ENCODE measurements at regions not wholly inside any gene's neighbourhood (a gene's known extent, or its start where the extent isn't known, plus 50 kb on each side); places are given as distances from the start of the nearest gene placed in this dataset.

DNA sequence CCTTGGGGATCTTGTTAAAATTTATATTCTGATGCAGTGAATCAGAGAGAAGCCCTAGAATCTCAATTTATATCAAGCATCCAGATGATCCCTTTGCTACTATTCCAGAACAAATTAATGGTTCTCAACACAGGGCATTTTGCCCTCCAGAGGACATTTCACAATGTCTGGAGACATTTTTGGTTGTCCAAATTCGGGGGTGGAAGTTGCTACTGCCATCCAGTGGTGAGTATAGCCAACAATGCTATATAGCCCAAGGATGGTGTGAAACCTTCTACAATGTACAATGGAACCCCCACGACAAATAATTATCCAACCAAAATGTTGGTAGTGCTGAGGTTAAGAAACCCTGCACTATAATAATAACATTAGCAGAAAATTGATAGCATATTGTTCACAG lies 2440.0 kb downstream of the PCDH7 start:
- no peak for DNase-seq

DNA sequence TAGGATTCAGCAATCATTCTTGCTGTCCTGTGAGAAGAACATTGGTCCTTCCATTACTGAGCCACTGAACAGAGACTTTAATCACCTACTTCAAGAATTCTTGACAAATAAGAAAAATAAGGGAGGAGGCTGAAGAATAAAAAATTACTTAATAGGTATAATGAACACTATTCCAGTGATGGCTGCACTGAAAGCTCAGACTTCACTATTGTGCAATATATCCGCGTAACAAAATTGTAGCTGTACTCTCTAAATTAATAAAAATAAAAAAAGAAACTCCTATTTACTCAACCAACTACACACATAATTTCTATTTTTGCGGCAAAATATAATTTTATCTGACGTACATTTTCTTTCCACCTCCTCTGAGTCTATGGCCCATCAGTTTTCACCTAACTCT lies 2441.0 kb downstream of the PCDH7 start:
- DNase-seq, result no peak

DNA sequence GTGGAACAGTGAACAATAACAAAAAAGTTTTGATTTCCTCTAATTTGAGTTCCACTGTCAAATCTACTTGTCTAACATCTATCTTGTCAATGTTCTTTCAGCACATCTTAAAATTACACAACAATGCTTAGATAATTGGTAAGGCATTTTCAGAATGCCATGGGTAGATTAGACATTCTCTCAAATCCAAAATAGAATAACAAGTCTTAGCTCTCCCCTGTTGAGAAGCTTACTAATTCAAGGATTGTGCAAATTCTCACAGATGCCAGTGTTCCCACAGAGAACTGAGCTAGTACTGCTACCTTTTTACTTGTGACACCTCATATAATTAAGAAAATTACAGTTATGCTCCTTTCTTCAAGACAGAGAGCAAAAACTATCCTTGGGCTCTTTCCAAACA lies 2442.0 kb downstream of the PCDH7 start:
- DNase-seq, result no peak

DNA sequence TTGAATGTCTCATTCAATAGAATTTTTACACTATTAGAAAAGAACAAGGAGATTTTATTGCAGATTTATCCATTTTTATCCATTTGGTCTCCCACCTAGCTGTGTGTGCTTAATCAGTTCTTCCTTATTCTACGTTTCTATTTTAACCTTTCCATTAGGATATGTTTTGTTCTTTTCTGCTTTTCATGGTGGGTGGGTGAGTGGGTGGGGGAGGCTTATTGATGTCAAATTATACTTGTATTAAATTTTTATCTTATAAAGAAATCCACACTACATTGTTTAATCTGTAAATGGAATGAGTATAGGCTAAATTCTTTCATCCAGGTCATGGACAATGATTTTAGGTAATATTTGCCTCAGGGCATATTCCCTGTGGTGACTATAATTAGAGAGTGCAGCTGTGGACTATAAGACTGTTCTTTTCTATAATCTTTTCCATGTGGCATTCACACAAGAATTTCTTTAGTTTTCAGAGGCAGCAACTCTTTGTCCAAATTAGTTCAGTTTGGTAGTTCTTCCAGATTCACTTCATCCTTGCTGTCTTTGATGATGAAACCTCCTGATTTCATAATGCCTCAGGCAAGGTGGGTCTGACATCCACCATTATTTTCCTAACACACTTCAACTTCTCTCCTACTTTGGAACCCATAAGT lies 2451.8 kb downstream of the PCDH7 start:
- no peak for DNase-seq

DNA sequence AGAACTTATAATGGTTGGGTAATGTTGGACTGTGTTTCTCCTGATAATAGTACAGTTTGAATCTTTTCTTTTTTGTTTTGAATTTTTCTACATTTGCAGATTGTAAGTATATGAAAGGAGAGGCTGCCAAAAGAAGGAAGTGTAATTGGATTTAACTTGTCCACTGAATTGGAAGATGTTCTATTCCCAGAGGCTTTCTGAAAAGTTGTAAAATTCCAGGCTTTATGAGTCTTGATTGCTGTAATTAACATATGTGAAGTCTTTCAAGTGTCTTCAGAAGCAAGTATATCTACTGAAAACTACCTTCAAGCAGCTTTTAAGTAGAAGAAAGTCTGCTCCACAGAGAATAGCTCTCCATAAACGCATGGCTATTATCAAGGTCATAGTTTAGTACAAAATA lies 2456.4 kb downstream of the PCDH7 start:
- DNase-seq, result no peak

DNA sequence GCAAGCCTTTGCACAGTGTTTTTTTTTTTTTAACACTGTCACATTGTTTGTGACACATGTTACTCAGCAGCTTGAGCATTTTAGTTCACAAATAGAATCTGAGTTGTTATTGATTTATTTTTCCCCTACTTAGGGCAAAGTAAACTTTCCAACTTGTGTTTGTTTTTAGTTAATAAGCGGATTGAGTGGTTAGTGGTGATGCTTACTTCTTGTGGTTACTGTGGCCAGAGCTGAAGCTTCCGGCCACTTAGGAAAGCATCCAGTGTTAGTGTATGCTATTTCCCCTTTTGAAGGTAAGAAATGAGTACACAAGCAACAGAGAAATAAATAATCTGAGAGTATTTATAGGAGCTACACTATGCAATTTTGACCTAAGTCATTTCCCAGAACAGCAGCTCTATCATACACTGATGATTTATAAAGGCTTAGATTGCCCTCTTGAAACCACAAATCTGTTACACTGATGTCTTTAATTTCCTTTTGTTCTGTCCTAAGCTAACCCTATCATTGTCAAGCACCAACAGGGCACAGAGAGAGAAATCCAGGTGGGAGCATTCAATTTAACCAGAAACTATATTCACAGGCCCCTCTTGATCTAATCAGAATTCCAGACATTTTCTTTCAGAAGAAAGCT lies 2464.6 kb downstream of the PCDH7 start:
- DNase-seq, result no peak

DNA sequence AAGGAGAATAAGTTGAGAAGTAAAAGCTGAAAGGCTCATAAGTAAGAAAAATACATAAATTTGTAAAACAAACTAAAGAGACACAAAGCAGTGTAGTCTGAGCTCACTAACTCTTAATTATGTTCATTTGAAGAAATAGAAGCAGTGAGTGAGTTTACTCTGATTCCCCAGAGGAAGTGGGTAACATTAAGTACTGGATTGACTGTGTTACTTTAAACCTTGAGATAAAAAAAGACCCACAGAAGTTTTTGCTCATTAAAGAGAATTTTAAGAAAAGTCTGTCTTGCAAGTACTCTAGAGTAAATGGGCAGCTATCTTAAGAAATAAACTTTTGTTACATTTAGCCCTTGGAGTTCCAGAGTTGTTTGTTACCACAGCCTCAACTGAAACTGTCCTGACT lies 2466.9 kb downstream of the PCDH7 start:
- DNase-seq, result no peak

DNA sequence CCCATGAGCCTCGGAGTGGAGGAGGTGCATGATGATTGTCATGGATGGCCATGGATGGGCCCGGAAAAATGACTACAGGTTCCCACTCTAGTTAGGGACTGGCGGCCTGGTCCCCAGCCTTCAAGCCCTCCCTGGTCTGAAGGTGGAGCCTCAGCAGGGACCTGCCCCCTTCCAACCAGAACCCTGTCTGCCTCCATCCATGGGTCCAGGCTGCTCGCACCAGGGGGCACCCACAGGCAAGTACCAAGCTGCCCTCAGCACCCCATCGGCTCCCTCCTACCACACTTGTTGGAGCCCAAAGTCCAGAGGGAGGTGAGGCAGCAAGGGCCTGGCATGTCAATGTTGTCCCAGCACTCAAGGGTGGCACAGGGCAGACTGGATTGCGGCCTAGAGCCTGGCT lies 2468.6 kb downstream of the PCDH7 start:
- no peak for DNase-seq

DNA sequence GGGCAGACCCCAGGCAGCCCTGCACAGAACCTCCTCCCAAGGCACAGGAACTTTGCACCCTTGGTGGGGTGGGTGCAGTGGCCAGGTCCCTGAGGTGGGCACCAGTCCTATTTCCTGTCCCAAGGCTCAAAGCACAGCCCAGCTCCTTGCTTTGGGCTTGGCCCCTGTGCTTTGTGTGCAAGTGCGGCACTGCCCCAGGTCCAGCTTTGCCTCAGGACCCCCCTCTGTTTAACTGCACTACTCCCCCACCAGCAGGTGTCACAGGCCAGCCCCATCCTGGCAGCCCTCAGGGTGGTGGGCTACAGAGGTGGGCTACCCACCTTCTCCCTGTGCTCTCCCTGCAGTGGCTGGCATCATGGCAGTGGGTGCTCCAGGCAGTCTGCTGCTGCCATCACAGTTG lies 2469.0 kb downstream of the PCDH7 start:
- DNase-seq, result no peak

DNA sequence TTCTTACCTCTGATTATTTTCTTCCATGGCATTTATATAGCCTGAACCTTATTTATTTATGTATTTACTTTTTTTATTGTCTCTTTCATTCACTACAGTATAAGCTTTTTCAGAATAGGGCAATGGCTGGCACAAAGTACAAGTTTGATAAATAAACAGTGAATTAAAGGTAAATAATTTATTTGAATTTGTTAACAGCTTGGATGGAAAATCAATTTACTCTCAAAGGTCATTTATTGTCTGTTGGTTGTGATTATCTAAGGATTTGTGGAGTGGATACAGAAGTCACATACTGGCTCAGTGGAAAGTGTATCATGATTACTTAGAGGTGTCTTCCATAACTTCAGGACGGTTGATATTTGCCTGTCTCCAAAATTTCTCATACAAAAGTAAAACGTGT lies 2472.9 kb downstream of the PCDH7 start:
- no peak for DNase-seq

DNA sequence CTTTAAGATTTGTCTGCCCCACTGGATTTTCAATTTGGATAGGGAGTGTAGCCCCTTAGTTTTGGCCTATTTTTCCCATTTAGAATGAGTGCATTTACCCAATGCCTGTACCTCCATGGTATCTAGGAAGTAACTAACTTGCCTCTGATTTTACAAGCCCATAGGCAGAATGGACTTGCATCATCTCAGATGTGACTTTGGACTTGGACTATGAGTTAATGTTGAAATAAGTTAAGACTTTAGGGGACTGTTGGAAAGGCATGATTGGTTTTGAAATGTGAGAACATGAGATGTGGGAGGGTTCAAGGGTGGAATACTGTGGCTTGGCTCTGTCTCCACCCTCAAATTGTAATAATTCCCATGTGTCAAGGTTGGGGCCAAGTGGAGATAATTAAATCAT lies 2480.2 kb downstream of the PCDH7 start:
- DNase-seq, result no peak

DNA sequence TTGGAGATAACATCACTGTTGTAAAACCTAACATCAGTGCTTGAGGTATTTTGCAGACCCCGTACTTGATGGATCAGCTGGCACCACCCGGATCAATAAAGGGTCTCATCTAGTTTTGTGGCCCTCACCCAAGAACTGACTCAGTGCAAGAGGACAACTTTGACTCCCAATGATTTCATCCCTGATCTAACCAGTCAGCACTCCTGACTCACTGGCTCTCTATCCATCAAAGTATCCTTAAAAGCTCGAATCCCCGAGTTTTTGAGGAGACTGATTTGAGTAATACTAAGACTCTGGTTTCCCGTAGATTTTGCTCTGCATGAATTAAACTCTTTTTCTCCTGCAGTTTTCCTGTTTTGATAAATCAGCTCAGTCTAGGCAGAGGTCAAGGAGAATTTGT lies 2498.1 kb downstream of the PCDH7 start:
- DNase-seq, result no peak

DNA sequence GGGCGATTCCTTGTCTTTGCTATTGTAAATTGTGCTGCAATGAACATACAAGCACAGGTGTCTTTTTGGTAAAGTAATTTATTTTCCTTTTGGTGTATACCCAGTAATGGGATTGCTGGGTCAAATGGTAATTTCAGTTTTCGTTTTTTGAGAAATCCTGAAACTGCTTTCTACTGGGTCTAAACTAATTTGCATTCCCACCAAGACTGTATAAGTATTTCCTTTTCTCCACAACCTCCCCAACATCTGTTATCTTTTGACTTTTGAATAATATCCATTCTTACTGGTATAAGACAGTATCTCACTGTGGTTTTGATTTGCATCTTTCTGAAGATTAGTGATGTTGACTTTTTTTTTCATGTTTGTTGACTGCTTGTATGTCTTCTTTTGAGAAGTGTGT lies 2506.0 kb downstream of the PCDH7 start:
- DNase-seq, result no peak

DNA sequence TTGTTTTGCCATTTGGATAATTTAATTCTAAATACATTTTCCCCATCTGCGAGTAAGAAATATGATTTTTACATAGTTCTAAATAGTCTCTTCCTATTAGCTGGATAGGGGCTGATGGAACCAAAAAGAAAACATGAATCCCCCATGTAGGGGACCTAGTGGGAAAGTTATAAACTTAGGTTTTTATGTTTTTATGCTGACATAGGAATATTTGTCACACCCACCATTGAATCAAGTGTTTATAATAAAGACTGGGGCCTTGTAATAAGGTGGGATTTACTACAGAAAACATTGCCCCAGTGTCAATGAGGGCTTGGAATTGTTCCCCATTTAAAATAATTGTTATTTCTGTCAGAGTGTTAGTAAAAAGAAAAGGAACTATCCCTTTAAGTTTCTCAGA lies 2506.6 kb downstream of the PCDH7 start:
- no peak for DNase-seq

DNA sequence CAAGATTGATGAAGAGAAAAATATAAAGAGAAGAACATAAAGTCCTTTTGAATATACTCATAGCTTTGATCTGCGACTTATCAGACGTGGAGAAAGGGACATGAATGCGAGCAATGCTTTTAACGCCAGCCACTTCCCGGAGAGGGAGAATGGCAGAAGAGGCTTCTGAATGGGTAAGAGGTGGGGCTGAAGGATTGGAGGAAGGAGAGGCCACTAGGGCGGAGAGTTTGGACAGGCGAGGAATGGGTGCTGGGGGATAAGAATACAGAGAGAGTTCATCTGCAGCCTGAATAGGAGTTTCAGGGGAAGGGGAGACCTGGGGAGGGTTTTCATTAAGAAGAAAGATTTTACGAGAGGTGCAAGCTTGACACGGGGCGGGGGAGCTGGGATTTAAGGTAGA lies 2534.9 kb downstream of the PCDH7 start:
- no peak for DNase-seq

DNA sequence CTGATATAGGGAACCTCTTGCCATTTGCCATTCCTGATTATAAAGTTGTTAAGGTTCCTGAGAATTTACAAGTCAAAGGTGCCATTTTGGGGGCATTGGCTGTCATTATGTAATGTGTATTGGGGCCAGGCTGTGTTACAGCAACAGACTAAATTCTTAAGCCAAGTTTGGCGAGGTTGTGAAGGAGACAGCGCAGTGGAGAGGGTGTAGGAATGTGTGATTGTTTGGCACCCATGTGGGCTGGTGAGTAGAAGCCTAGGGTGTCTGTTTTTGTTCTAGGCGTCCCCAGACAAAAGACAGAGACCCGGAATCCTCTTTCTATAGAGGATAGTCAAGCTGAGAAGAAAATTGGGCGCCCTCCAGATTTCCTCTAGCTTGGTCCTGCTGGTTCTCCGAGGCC lies 2535.3 kb downstream of the PCDH7 start:
- no peak for DNase-seq

DNA sequence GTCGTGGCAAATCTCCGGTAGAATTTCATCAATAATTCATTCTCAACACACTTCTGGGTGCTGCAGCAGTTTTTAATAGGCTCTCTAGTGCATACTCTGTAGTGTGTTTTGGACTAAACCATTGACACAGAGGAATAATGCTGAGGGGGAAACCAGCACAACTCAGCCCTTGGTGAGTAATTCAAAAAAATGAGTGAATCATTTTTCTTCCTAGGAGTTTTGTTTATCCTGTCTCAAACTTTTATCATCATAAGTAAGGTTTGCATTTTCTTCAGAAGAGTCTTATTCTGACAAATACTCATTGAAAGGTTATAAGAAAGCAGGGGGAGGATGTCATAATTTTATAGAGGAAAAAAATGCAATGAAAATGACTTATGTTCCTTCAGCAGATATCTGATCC lies 2542.7 kb downstream of the PCDH7 start:
- DNase-seq, result no peak

DNA sequence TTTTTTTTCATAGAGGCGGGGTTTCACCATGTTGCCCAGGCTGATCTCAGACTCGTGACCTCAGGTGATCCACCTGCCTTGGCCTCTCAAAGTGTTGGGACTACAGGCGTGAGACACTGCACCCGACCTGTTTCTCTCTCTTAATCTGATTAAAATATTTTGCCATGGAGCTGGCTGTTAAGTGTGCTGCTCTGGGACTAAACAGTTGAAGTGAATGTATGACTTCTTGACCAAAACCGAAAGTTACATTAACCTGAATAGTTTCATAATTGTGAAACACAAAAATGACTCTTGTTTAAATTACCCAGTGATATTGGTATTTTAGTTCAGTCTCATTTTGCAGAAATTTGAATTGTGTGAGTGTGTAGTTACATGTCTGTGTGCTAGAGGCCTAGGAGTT lies 2548.6 kb downstream of the PCDH7 start:
- no peak for DNase-seq

DNA sequence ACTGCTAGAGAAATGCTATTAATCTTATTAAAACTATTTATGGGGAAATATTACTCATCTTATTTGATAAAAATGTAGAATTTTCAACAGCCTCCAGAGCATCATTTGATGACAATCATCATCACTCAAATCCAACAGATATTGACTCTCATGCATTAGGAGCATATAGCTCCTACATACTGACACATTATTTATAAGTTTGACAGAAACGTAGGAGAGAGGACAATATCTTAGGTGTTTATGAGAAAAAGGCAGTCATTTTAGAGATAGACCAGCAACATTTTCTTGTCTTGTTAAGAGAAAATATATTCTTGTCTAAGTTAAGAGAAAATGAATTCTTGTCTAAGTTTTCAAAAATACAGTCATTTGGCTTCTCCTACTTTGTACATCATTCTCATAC lies 2550.2 kb downstream of the PCDH7 start:
- DNase-seq, result no peak

DNA sequence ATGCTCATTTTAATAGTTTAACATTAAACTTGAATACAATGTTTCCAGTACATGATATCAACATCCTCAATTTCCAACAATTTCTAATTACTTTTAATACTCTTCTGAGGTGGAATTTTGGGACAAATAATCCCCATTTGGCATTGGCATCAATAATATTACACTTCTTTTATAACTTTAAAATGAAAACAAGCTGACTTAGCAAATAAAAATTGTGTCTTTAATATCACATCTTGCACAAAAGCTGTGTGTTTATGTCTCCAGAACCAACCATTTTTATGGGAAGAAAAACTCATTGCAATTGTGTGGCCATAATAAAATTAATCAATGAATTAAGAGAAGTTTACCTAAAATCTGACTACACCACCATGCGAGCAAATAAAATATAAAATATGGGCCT lies 2552.6 kb downstream of the PCDH7 start:
- DNase-seq, result no peak

DNA sequence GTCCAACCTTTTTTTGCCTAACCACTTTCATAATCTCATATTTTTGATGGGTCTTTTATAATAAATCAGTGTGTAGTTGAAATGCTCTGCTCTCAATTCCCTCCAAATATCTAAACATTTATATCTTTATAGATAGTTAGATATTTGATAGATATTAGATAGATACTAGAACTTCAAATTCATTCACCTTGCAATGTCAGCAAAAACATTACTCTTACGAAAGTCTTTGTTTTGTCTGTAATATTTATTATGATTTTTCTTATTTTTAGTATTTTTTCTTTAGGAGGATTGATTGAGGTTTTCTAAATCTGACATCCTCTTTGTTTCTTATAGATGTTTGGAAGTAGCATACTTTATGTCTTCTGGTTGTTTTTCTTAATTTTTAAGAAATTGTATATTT lies 2563.6 kb downstream of the PCDH7 start:
- no peak for DNase-seq

DNA sequence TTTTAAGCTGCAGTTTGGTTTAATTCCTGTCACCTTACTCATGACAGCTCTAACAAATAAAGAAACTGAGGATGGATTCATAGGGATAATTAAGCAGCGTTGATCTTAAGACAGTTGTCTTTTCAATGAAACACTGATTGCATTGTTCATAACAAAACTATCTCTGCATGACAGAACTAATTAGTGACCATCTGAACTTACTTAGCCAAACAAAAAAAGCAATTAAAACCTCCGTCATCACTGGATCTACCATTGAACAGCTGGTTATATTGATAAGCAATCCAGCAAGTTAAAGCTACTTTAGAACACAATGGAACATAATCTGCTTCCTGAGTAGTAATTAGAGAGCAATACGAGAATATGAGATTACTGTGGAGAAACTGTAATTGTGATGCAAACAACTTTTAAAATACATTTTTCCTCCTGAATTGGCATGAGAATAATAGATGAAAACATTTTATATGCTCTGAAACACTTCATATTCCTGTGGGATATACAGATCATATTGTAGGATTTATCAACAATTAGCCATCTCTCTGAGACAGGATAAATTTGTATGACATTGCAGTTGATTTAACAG lies 2576.8 kb downstream of the PCDH7 start:
- no peak for DNase-seq

DNA sequence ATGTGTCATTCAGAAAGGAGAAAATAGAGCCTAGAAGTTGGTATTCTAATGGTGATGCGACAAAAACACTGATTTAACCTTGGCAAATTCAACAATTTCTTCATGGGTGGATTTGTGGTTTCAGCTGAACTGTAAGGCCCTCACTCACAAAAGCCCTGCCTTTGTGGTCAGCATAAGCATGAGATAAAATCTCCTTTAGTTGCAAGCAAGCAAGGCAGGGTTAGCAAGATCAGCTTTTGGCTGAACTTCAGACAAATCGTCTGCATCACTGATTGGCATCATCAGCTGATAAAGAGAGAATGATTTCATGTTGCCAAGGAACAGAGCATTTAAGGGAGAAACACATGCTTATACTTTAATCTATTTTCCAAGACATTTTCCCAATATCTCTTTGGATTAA lies 2582.2 kb downstream of the PCDH7 start:
- DNase-seq, result no peak

DNA sequence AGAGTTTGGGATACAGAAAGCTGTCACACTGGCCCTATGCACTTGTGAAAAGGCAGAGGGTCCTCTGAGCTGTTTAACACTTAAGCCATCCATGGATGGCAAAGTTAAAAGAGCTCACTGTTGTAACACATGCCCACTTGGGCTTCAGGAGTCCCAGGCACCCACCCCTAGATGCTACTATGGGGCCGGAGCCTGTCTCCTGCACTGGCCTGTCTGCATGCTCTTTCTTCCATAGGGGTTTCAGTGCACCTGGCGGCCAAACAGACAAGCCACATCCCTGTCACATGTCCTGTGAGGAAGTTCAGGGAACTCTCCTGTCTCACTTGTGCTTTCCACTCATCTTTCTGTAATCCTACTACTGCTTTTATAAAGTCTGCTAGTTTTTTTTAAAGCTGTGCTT lies 2586.0 kb downstream of the PCDH7 start:
- no peak for DNase-seq

DNA sequence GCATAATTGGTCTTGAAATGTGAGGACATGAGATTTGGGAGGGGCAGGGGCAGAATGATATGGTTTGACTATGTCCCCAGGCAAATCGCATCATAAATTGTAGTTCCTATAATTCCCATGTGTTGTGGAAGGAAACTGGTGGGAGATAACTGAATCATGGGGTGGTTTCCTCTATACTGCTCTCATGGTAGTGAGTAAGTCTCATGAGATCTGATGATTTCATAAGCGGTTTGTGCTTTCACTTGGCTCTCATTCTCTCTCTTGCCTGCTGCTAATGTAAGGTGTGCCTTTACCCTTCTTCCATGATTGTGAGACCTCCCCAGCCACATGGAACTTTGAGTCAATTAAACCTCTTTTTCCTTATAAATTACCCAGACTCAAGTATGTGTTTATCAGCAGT lies 2595.9 kb downstream of the PCDH7 start:
- no peak for DNase-seq

All from NCI-H2029 (cell line).